Tibial artery (tissue), 4 donors: ENCODE measurements at regions not wholly inside any gene's neighbourhood (a gene's known extent, or its start where the extent isn't known, plus 50 kb on each side); places are given as distances from the start of the nearest gene placed in this dataset.

ENCODE experiments used
- DNase-seq, 2 donors: peaks; one replicate each; pipeline ENCODE4 v3.0.0-alpha.2; 2019
- H3K27ac ChIP-seq, 2 donors: fragments of 200-600 bp; sonication (generic) in 1 of 2; 1 replicate in 1 of 2; 2 replicates in 1 of 2; pipeline ENCODE4 v1.5.1; 2018 to 2019; ENCODE audit warnings: mild to moderate bottlenecking in 1 of 2
- H3K27me3 ChIP-seq, 2 donors: fragments of 200-600 bp; sonication (generic) in 1 of 2; one replicate each; pipeline versions ENCODE4 v1.5.1 to v1.6.0; 2016 to 2019
- H3K36me3 ChIP-seq, 3 donors: fragments of 200-600 bp; sonication (generic) in 2 of 3; one replicate each; pipeline ENCODE4 v1.5.1; 2016 to 2019; ENCODE audit warnings: mild to moderate bottlenecking in 2 of 3
- H3K4me1 ChIP-seq, 4 donors: fragments of 200-600 bp; sonication (generic) in 2 of 4; 1 replicate in 3 of 4; 2 replicates in 1 of 4; pipeline ENCODE4 v1.5.1; 2016 to 2019
- H3K4me3 ChIP-seq, 2 donors: fragments of 200-600 bp; sonication (generic) in 1 of 2; 1 replicate in 1 of 2; 2 replicates in 1 of 2; pipeline ENCODE4 v1.5.1; 2018 to 2019; ENCODE audit warnings: mild to moderate bottlenecking in 2 of 2
- H3K9me3 ChIP-seq, 3 donors: fragments of 200-600 bp; sonication (generic) in 1 of 3; one replicate each; pipeline ENCODE4 v1.5.1; 2016 to 2019
- intact Hi-C: fragments of 100-400 bp; cut with DNase I; formaldehyde crosslinking; loops from one replicate; pipeline ENCODE4 v1.15.0; 2023; ENCODE audit warnings: low total_unique reads
- TF ChIP-seq, protein P1 (sequence below), 2 experiments: fragments of 200-600 bp in 1 of 2; fragments of 450-650 bp in 1 of 2; IDR thresholded peaks; one replicate each; pipeline ENCODE4 v1.5.1; 2017 to 2019; ENCODE audit warnings: antibody characterized with exemption in 2 of 2, mild to moderate bottlenecking in 1 of 2, moderate library complexity in 1 of 2

DNA sequence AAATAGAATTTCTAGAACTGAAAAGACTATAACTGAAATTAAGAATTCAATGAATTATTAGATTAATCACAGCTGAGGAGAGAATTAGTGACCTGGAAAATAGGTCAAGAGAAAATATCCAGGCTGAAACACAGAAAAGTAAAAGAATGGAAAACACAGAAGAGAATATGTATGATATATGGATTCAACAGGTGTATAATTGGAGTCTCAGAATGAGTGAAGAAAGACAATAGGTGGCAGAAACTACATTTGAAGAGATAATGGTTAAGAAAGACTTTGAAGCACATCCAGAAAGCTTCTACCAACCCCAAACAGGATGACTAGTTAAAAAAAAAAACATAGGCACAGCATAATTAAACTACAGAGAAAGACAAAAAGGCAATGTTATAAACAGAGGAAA, 196.2 kb upstream of the ASCC3 start:
- Histone ChIP-seq H3K36me3 (no peaks in the 10 kb centered on the region), H3K27me3 (no peaks in the 10 kb centered on the region), H3K9me3 (no peaks in the 10 kb centered on the region), H3K4me1 (peaks cover 0 to 31% (median 2%) of the 10 kb centered on the region in 4 donors), H3K4me3 (no peak overlapping the region), H3K27ac (no peak overlapping the region)
- TF ChIP-seq, protein P1, sequence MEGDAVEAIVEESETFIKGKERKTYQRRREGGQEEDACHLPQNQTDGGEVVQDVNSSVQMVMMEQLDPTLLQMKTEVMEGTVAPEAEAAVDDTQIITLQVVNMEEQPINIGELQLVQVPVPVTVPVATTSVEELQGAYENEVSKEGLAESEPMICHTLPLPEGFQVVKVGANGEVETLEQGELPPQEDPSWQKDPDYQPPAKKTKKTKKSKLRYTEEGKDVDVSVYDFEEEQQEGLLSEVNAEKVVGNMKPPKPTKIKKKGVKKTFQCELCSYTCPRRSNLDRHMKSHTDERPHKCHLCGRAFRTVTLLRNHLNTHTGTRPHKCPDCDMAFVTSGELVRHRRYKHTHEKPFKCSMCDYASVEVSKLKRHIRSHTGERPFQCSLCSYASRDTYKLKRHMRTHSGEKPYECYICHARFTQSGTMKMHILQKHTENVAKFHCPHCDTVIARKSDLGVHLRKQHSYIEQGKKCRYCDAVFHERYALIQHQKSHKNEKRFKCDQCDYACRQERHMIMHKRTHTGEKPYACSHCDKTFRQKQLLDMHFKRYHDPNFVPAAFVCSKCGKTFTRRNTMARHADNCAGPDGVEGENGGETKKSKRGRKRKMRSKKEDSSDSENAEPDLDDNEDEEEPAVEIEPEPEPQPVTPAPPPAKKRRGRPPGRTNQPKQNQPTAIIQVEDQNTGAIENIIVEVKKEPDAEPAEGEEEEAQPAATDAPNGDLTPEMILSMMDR (IDR thresholded peaks at IDR 0.05) = no peak
- intact Hi-C loops = no loop called here
- no peak for DNase-seq

DNA sequence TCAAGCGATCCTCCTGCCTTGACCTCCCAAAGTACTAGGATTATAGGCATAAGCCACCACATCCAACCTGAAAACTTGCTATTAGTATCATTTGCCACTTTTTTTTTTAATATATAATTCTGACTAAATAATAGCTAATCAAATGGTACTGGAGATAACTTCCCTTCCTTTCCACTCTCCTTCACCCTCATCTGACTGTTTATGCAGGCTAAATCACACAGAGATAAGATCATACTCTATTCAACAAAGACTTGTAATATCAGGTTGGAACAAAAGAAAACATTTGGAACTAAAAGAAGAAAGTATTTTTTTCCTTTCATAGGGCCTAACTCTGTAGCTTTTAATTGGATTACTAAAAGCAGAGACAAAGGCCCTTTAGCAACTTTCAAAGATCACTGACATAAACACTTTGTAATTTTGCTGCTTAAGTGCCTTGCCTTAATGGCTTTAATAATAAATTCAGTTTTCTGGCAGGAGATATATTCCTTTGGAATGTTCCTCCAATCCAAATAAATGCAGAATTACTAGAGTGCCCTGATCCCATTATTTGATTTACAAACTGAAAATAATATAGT, 198.7 kb upstream of the ASCC3 start:
- no peaks in the 10 kb centered on the region for H3K36me3 ChIP-seq
- H3K4me3 ChIP-seq = no peak overlapping the region
- no peaks in the 10 kb centered on the region for H3K27me3 ChIP-seq
- no peak for DNase-seq
- TF ChIP-seq, protein P1 (IDR thresholded peaks at IDR 0.05) = no peak
- intact Hi-C loops = no loop called here
- peak overlapping the region in 1 of 2 donors; percentile 11 for H3K27ac ChIP-seq
- no peaks in the 10 kb centered on the region for H3K9me3 ChIP-seq
- H3K4me1 ChIP-seq = peaks cover 0 to 31% (median 2%) of the 10 kb centered on the region in 4 donors

DNA sequence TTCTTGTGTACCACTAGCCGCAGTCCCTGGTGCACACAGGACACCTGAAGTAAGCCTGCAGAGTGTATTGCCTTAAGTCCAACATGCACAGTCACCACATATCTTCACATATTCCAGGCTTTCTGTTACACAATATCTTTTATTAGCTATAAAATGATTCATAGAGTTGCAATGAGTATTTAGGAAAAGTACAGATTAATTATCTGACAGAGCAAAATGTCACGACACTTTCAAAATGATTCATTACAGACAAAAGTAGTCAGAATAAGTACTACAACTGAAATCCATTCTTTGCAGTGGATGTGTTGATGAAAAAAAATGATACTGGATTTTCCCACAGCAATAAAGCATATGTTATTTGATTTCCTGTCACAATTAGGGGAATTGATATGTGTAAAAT, 199.5 kb upstream of the ASCC3 start:
- H3K36me3 ChIP-seq = no peaks in the 10 kb centered on the region
- no peaks in the 10 kb centered on the region for H3K27me3 ChIP-seq
- peak overlapping the region in 1 of 2 donors; percentile 41 for H3K27ac ChIP-seq
- peaks cover 0 to 31% (median 2%) of the 10 kb centered on the region in 4 donors for H3K4me1 ChIP-seq
- intact Hi-C loops = no loop called here
- no peak for DNase-seq
- no peak overlapping the region for H3K4me3 ChIP-seq
- no peaks in the 10 kb centered on the region for H3K9me3 ChIP-seq
- TF ChIP-seq, protein P1 (IDR thresholded peaks at IDR 0.05) = no peak

DNA sequence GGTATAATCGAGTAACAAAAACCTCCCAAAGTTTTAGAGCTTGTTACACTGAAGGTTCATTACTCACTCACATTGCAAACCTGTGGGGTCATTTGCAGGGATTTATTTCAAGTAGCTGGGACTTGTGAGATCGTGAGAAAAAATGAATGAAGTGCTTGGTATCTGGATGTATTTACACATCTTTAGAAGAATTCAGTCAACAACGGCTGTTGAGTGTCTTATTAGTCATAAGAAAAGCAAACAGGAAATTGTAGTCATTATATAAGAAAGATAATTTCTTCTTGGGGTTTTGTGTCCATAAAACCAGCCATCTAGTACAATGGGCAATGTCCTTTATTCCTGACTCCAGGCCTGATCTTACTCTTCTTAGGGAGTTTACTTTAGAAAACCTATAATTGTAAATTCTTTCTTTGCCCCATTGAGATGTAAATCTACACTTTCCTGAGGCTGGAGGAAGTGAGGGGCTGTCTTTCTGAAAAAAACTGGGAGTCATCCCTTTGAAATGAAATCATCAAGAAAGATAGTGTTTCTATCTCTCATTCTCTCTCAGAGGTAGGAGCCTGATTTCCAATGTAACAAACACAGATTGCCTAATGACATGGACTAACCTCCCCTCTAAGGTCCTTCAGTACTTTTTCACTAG, 202.5 kb upstream of the ASCC3 start:
- Histone ChIP-seq H3K27ac (peak overlapping the region in 1 of 2 donors; percentile 11), H3K27me3 (no peaks in the 10 kb centered on the region), H3K4me1 (peaks cover 0 to 36% (median 2%) of the 10 kb centered on the region in 4 donors), H3K36me3 (no peaks in the 10 kb centered on the region), H3K4me3 (no peak overlapping the region), H3K9me3 (no peaks in the 10 kb centered on the region)
- intact Hi-C loops = no loop called here
- TF ChIP-seq, protein P1 (IDR thresholded peaks at IDR 0.05) = no peak
- no peak for DNase-seq

DNA sequence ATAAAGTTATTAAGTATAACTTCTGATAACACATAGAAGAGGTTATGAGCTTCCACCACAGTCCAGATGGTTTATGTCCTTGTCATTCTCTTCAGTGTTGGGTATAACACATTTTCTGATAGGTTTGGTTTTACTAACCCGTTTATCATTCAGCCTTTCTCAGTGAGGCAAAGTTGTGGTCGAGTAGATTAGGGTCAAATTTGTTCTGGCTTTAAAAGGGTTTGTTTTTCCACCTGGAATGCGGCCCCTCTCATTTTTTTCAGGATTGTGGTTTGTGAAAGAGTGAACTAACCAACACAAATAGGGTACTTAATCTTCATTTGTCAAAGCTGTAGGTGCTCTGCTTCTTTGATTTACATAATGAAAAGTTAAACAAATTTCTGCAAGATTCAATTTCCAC, 204.2 kb upstream of the ASCC3 start:
- TF ChIP-seq, protein P1 (IDR thresholded peaks at IDR 0.05) = no peak
- intact Hi-C loops = no loop called here
- DNase-seq = no peak
- Histone ChIP-seq H3K36me3 (no peaks in the 10 kb centered on the region), H3K9me3 (peaks cover 0 to under 1% (median 0%) of the 10 kb centered on the region in 3 donors), H3K4me3 (no peak overlapping the region), H3K4me1 (peaks cover 0 to 25% (median under 1%) of the 10 kb centered on the region in 4 donors), H3K27me3 (no peaks in the 10 kb centered on the region), H3K27ac (no peak overlapping the region)
